ENCODE measurements at regions not wholly inside any gene's neighbourhood (a gene's known extent, or its start where the extent isn't known, plus 50 kb on each side); places are given as distances from the start of the nearest gene placed in this dataset.
"Not testable (repeated sequence)": the region's sequence is repeated elsewhere in the genome, so short reads cannot be mapped to it uniquely, and the experiment has no call there.

DNA sequence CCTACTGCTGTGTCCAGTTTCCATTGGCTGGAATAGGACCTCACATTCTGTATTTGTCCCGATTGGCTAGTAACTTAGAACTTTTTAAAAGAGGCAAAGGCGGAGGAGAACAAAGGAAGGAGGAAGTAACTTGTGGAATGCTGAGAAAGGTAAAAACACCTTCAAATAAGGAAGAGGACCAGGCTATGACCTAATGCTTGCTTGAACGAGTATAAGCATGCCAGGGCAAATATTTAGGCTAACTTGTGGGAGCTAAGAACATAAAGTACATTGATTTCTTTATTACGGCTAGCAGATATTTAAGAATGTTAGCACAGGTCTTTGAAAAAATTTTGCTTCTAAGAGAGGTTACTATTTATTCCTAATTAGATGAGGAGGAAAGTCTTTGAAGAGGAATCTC is 214.5 kb upstream of the CENPE start:
- DNase-seq: not testable (repeated sequence)

DNA sequence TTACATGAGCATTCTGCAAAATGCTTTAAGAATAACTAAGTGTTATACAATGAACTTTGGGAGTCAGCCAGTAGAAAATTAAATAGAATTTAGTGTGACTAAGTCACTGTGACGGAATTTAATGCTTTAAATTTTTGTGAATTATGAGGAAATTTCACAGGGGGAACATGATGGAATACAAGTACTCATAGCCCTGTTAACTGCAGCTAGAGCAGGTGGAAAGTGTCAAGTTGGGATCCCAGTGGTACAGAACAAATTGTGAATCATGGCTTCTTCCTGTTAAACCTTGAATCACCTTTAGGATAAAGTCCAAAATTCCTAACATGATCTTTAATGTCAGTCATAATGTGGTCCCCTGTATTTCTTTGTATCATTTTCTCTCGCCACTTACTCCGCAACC is 212.2 kb upstream of the CENPE start:
- DNase-seq: no peak

GRCh38 chr4:103405415-103405814 is 207.3 kb upstream of the CENPE start:
- DNase-seq: no peak

GRCh38 chr4:103403619-103404018 is 205.5 kb upstream of the CENPE start:
- no peak for DNase-seq

GRCh38 chr4:103402198-103402597 is 204.1 kb upstream of the CENPE start:
- DNase-seq: no peak

DNA sequence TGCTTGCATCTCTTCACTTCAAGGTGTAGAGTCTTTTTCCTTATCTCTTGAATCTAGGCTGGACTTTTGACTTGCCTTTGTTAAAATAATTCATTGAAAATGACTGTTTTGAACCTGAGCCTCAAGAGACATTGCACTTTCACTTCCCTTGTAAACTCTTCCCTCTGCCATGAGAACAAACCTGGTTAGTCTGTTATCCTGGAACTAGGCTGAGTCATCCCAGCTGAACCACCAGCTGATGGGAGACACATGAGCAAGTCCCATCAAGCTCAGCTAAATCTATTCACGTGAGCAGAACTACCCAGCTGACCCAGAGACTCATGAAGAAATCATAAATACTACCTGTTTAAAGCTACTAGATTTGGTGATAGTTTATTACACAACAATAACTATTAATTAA is 202.3 kb upstream of the CENPE start:
- DNase-seq: no peak

- peak; percentile 57 for DNase-seq
Observed at GRCh38 chr4:103397541-103397940, 199.4 kb upstream of the CENPE start.

- not testable (repeated sequence) for DNase-seq
Observed at GRCh38 chr4:103387508-103388011, 189.4 kb upstream of the CENPE start.

- DNase-seq: not testable (repeated sequence)
Observed at GRCh38 chr4:103385565-103385964, 187.4 kb upstream of the CENPE start.

DNA sequence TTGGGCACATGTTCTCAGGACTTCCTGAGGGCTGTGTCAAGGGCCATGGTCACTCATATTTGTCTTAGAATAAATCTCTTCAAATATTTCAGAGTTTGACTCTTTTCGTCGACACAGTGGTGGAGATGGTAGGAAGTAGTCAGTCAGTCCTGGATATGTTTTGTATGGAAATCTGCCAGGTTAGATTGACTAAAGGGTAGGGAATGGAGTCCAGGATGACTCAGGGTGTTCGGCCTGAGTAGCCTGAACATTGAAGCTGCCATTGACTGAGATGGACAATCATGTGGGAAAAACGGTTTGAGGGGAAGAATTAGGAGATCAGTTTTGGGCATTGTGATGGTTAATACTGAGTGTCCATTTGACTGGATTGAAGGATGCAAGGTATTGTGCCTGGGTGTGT is 177.1 kb upstream of the CENPE start:
- DNase-seq: no peak

- no peak for DNase-seq
Observed at GRCh38 chr4:103374758-103375157, 176.6 kb upstream of the CENPE start.

DNA sequence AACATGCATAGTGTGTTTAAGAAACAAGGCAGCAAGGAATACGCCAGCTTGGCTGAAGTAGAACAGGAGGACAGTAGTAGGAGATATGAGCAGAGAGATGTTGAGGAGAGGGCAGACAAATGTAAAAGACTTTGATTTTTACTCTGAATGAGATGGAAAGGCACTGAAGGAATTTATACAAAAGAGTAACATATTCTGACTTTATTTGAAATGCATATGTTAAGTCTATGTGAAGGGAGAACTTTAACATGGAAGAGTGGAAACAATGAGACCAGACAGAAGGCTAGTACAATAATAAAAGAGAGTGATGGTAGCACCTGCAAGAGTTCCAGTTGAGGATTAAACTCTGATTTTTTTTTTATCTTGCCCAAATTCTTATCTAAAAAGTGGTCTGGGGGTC is 176.2 kb upstream of the CENPE start:
- no peak for DNase-seq

- no peak for DNase-seq
Observed at GRCh38 chr4:103372002-103372558, 173.9 kb upstream of the CENPE start.

- DNase-seq: no peak
Observed at GRCh38 chr4:103370336-103370735, 172.2 kb upstream of the CENPE start.

- peak; percentile 6 for DNase-seq
Observed at GRCh38 chr4:103365285-103365684, 167.1 kb upstream of the CENPE start.

DNA sequence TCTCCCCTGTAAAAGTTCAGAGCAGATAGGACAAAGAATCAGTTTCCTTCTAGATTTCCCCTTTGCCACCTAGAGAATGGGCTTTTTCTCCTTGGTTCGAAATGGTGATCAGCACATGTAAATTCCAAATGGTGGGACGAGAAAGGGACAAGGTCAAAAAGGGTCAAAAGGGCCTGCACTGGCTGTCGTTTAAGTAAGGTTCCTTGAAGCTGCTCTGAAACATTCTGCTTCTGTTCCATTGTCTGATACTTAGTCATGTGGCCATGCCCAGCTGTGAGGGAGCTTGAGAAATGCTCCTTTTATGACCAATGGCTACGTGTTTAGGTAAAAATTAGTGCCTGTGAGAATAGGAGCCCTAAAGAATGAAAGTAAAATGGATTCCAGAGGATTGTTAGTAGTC is 165.9 kb upstream of the CENPE start:
- DNase-seq: no peak

DNA sequence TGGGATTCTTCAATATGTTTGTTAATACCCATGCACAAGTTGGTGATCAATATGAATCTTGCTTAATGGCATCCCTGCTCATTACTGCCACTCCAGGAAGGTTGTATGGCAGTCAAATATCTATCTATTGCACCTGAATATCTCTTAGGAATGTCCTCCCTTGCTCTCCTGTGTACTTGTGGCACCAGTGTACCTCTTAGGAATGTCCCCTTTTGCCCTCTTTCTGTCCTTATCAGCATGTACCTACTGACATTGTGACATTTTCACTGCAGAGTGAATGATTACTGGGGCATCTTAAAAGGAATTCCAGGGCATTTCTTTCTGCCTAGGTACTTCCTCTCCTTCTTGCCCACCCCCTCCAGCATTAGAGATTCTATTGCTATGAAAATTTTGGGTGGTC is 163.8 kb upstream of the CENPE start:
- no peak for DNase-seq

DNA sequence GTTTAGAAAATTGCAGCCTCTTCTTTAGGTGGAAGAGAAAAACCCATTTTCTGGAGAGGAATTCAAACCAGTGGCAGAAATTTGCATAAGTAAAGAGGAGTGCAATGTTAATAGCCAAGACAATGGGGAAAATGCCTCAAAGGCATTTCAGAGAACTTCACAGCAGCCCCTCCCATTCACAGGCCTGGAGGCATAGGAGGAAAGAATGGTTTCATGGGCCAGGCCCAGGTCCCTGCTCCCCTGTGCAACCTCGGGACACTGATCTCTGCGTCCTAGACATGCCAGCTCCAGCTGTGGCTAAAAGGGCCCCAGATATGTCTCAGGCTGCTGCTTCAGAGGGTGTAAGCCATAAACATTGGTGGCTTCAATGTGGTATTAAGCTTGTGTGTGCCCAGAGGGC is 161.8 kb upstream of the CENPE start:
- DNase-seq: no peak

DNA sequence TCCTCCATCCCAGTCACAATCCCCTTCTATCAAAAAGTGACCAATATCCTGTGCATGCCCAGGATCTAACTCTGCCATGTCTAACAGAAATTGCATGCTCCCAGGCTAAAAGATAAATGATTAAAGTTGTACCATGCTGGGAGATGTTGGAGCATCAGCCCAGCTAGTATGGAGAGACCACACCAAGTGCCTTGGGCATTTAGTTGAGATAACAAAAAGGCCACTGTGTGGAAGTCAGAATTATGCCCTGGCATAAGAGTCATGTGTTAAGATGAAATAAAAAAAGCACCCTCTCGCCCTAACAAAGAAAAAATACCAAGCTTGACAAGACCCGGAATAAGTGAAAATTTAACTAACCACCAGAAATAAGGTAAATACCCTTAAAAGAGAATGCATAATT is 155.9 kb upstream of the CENPE start:
- no peak for DNase-seq

- no peak for DNase-seq
Observed at GRCh38 chr4:103329642-103330041, 131.5 kb upstream of the CENPE start.

DNA sequence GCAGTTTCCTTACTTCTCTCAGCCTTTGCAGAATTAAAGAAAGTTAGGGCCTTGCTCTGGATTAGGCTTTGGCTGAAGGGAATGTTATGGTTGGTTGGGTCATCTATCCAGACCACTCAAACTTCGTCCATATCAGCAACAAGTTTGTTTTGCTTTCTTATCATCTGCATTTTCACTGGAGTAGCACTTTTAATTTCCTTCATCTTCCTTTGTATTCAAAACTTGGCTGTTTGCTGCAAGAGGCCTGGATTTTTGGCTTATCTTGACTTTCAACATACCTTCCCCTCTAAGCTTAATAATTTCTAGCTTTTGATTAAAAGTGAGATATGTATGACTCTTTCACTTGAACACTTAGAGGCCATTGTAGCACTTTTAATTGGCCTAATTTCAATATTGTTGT is 126.7 kb upstream of the CENPE start:
- no peak for DNase-seq

DNA sequence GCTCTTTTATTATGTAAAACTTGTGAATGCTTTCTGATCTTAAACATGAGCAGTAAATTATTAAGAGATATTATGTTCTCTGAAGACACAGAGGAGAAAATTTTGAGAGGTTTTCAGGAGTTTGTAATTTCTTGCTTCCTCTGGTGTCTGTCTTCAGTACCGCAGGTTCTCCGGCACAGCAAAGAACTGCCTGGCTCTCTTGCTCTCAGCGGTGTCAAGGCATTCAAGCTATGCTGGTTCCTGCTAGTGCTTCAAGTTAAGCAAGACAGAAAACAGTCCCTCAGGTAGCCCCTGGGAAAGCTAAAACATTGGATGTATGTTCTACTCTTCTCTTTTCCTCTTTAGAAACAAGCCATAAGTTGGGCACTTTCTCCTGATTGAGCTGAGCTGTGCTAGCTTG is 120.2 kb upstream of the CENPE start:
- DNase-seq: no peak

- DNase-seq: no peak
Observed at GRCh38 chr4:103308248-103308561, 110.1 kb upstream of the CENPE start.

DNA sequence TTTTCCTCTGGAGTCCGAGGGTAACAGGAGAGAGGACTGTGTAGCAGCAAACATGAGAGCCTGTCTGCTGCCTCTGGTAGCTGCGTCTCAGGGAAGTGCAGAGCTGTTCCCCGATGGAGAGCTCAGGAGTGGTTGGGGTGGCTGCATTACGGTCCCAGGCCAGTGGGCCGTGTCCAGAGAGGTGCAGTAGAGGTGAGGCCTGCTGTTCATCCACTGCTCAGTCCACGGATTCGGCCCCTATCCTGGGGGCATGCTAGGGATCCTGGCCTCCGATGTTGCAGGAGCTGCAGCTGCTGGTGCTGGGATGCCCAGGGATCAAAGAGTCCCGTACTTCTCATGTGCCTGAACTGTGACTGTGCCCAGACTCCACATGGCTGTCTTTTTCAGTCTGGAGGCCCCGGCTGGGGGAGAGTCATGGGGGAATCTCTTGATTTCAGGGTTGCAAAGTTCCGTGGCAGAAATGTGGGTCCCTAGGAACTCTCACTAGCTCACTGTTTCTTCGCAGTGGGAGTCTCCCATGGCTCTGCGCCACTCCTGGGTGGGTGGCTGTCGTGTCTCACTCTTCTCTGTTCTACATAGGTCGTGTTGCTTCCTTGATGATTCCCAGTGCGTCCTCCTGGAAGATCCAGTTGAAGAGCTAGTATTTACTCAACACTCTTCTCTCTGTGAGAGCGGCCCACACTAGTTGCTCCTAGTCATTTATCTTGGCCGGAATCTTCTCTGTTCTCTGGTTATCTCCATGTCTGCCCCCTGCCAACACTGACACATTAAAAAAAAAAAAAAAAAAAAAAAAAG is 109.5 kb upstream of the CENPE start:
- DNase-seq: no peak

DNA sequence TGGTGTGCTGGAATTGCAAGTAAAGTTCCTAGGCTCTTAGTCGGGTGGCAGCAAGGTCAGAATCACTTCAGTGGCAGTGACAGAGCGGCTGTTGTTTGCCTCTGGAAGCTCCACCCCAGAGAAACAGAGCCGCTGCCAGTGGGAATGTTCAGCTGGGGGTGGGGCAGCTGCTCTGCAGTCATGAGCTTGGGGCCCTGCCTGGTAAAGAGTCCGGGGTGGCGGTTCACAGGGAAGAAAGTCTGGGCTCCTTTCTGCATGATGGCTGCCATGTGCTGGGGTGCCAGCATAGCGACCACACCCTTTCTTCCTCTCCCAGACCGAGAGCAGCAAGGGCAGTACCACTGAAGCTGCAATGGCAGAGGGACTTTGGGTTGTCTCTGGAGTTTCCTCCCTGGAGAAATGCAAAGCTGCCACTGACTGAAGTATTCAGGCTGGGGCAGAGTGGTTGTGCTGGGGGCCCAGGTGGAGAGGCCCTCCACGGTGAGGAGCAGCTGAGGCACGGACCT is 108.8 kb upstream of the CENPE start:
- DNase-seq: peak; percentile 72
